ENCODE measurements at regions not wholly inside any gene's neighbourhood (a gene's known extent, or its start where the extent isn't known, plus 50 kb on each side); places are given as distances from the start of the nearest gene placed in this dataset.

DNA sequence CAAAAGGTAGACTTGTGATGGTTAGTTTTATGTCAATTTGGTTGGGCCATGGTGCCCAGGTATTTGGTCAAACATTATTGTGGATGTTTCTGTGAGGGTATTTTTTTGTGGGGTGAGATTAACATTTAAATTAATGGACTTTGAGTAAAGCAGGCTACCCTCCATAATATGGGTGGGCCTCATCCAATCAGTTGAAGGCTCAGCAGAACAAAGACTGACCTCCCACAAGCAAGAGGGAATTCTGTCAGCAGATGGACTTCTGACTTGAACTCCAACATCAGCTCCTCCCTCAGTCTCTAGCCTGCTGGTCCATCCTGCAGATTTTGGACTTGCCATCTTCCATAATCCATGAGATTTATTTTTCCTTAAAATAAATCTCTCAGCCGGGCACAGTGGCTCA lies 55.6 kb upstream of the BNC1 start:
- no peak for TF ChIP-seq CTCF (IDR thresholded peaks at IDR 0.05)
- Histone ChIP-seq H3K4me2 (replicated peaks; ENCODE audit: extremely low read depth, low read length, poor library complexity, severe bottlenecking) (no peak overlapping the region), H3K9ac (ENCODE audit: insufficient read depth, low read length, poor library complexity, severe bottlenecking) (no peak overlapping the region), H3K4me1 (ENCODE audit: control insufficient read depth in 1 of 2, insufficient read depth in 2 of 2, low read length in 2 of 2) (no peaks in the 10 kb centered on the region), H3K79me2 (ENCODE audit: insufficient read depth, low read length) (no peaks in the 10 kb centered on the region), H2AFZ (ENCODE audit: insufficient read depth, low read depth, low read length, poor library complexity, severe bottlenecking) (no peak overlapping the region), H3K9me3 (replicated peaks in 1 of 2; ENCODE audit: control insufficient read depth in 1 of 2, insufficient read depth in 1 of 2, low read length in 2 of 2) (no peaks in the 10 kb centered on the region), H4K20me1 (ENCODE audit: insufficient read depth, low read length) (no peaks in the 10 kb centered on the region), H3K27ac (ENCODE audit: low read depth in 1 of 2, low read length in 2 of 2) (no peak overlapping the region), H3K36me3 (replicated peaks in 1 of 2; ENCODE audit: control insufficient read depth in 1 of 2, insufficient read depth in 2 of 2, low read length in 2 of 2) (no peaks in the 10 kb centered on the region), H3K4me3 (replicated peaks in 1 of 3; ENCODE audit: low read depth in 2 of 3, low read length in 3 of 3) (no peak overlapping the region), H3K27me3 (ENCODE audit: control insufficient read depth in 2 of 2, insufficient read depth in 2 of 2, low read length in 2 of 2) (peaks cover 0 to 3% of the 10 kb centered on the region in 2 donors)
- 80% methylated on average over 1 of the region's 1 CpG for WGBS (ENCODE audit: insufficient coverage)
- Mint-ChIP-seq H3K27me3 (ENCODE audit: low read depth in 3 of 3) (peaks cover 0 to 15% (median 0%) of the 10 kb centered on the region in 3 donors), H3K4me1 (no peaks in the 10 kb centered on the region), H3K36me3 (no peaks in the 10 kb centered on the region), H3K4me3 (no peak overlapping the region), H3K27ac (no peak overlapping the region), H3K9me3 (peaks cover 0 to 3% (median 0%) of the 10 kb centered on the region in 7 donors)
- DNase-seq: no peak
- intact Hi-C loops (cut with micrococcal nuclease): no loop called here

- H3K4me1 Mint-ChIP-seq: no peaks in the 10 kb centered on the region
- H3K4me3 ChIP-seq (replicated peaks in 1 of 3; ENCODE audit: low read depth in 2 of 3, low read length in 3 of 3): no peak overlapping the region
- intact Hi-C loops (cut with micrococcal nuclease): no loop called here
- peaks cover 0 to 8% of the 10 kb centered on the region in 2 donors for H3K27me3 ChIP-seq (ENCODE audit: control insufficient read depth in 2 of 2, insufficient read depth in 2 of 2, low read length in 2 of 2)
- H3K4me1 ChIP-seq (ENCODE audit: control insufficient read depth in 1 of 2, insufficient read depth in 2 of 2, low read length in 2 of 2): no peaks in the 10 kb centered on the region
- no peaks in the 10 kb centered on the region for H4K20me1 ChIP-seq (ENCODE audit: insufficient read depth, low read length)
- no peaks in the 10 kb centered on the region for H3K36me3 Mint-ChIP-seq
- no peak overlapping the region for H3K4me2 ChIP-seq (replicated peaks; ENCODE audit: extremely low read depth, low read length, poor library complexity, severe bottlenecking)
- no peaks in the 10 kb centered on the region for H3K9me3 ChIP-seq (replicated peaks in 1 of 2; ENCODE audit: control insufficient read depth in 1 of 2, insufficient read depth in 1 of 2, low read length in 2 of 2)
- H3K79me2 ChIP-seq (ENCODE audit: insufficient read depth, low read length): no peaks in the 10 kb centered on the region
- no peak overlapping the region for H3K27ac Mint-ChIP-seq
- H3K4me3 Mint-ChIP-seq: no peak overlapping the region
- no peaks in the 10 kb centered on the region for H3K36me3 ChIP-seq (replicated peaks in 1 of 2; ENCODE audit: control insufficient read depth in 1 of 2, insufficient read depth in 2 of 2, low read length in 2 of 2)
- WGBS (ENCODE audit: insufficient coverage): 100% methylated on average over 1 of the region's 3 CpGs
- no peak overlapping the region for H3K27ac ChIP-seq (ENCODE audit: low read depth in 1 of 2, low read length in 2 of 2)
- no peak overlapping the region for H2AFZ ChIP-seq (ENCODE audit: insufficient read depth, low read depth, low read length, poor library complexity, severe bottlenecking)
- no peak for DNase-seq
- peaks cover 5 to 20% (median 8%) of the 10 kb centered on the region in 3 donors for H3K27me3 Mint-ChIP-seq (ENCODE audit: low read depth in 3 of 3)
- no peak for TF ChIP-seq CTCF (IDR thresholded peaks at IDR 0.05)
- peaks cover 0 to 3% (median 0%) of the 10 kb centered on the region in 7 donors for H3K9me3 Mint-ChIP-seq
- H3K9ac ChIP-seq (ENCODE audit: insufficient read depth, low read length, poor library complexity, severe bottlenecking): no peak overlapping the region
These were observed 61.9 kb upstream of the BNC1 start for GRCh38 chr15:83346342-83346741.

Measured in CD14-positive monocyte (primary cell).